OCI-LY1 (cell line): ENCODE measurements at regions not wholly inside any gene's neighbourhood (a gene's known extent, or its start where the extent isn't known, plus 50 kb on each side); places are given as distances from the start of the nearest gene placed in this dataset.
A peak's percentile ranks its signal among the peaks of the same experiment; 100 is the strongest.

Experiments
- H2AFZ ChIP-seq: fragments of 200-600 bp; sonication (generic), shearing (Covaris generic); 2 replicates; pipeline ENCODE4 v1.6.0; 2014; ENCODE audit warnings: antibody characterized with exemption, mild to moderate bottlenecking, low read length
- H3F3A ChIP-seq: fragments of 200-600 bp; sonication (generic), shearing (Covaris generic); 2 replicates; pipeline ENCODE4 v1.6.0; 2014; ENCODE audit warnings: mild to moderate bottlenecking, antibody characterized with exemption, low read length, moderate library complexity; ENCODE audit not compliant: insufficient read depth
- H3K27ac ChIP-seq: fragments of 200-600 bp; sonication (generic); 2 replicates; pipeline ENCODE4 v1.5.1; 2014; ENCODE audit warnings: low read length, mixed run types, mild to moderate bottlenecking, low read depth; ENCODE audit not compliant: poor library complexity, severe bottlenecking
- H3K27me3 ChIP-seq: fragments of 200-600 bp; sonication (generic); 2 replicates; pipeline ENCODE4 v1.6.0; 2014; ENCODE audit warnings: antibody characterized with exemption, mild to moderate bottlenecking, low read length, moderate library complexity; ENCODE audit not compliant: insufficient read depth
- H3K36me3 ChIP-seq: fragments of 200-600 bp; sonication (generic); 2 replicates; pipeline ENCODE4 v1.6.1; 2014; ENCODE audit warnings: mild to moderate bottlenecking, antibody characterized with exemption, low read length, moderate library complexity, mixed read lengths; ENCODE audit not compliant: insufficient read depth
- H3K4me1 ChIP-seq: fragments of 200-600 bp; sonication (generic); 2 replicates; pipeline ENCODE4 v1.5.1; 2014; ENCODE audit warnings: mild to moderate bottlenecking, low read length, moderate library complexity; ENCODE audit not compliant: insufficient read depth, severe bottlenecking
- H3K4me2 ChIP-seq: fragments of 200-600 bp; sonication (generic), shearing (Covaris generic); 2 replicates; pipeline ENCODE4 v1.6.1; 2014; ENCODE audit warnings: low read length
- H3K4me3 ChIP-seq: fragments of 200-600 bp; sonication (generic); 2 replicates; pipeline ENCODE4 v1.5.1; 2014; ENCODE audit warnings: low read length, low read depth, mild to moderate bottlenecking, mixed read lengths; ENCODE audit not compliant: poor library complexity, severe bottlenecking
- H3K79me2 ChIP-seq: fragments of 200-600 bp; shearing (Covaris generic); 2 replicates; pipeline ENCODE4 v1.6.1; 2016; ENCODE audit warnings: mixed run types, low read length, mixed read lengths; ENCODE audit not compliant: insufficient read depth
- H3K9ac ChIP-seq: fragments of 200-600 bp; sonication (generic), shearing (Covaris generic); 2 replicates; pipeline ENCODE4 v1.6.1; 2014; ENCODE audit warnings: mild to moderate bottlenecking, low read length, mixed read lengths
- H3K9me2 ChIP-seq: fragments of 200-600 bp; sonication (generic), shearing (Covaris generic); 2 replicates; pipeline ENCODE4 v1.6.1; 2014; ENCODE audit warnings: low read depth, mild to moderate bottlenecking, low read length, mixed read lengths
- H3K9me3 ChIP-seq: fragments of 200-600 bp; shearing (Covaris generic); 2 replicates; pipeline ENCODE4 v1.6.1; 2014; ENCODE audit warnings: low read length, mixed read lengths
- H4K20me1 ChIP-seq: fragments of 200-600 bp; sonication (generic), shearing (Covaris generic); 2 replicates; pipeline ENCODE4 v1.6.0; 2016; ENCODE audit warnings: mild to moderate bottlenecking, low read length; ENCODE audit not compliant: insufficient read depth
- EZH2 ChIP-seq: fragments of 200-600 bp; sonication (generic), shearing (Covaris generic); IDR thresholded peaks from 2 replicates; pipeline ENCODE4 v1.8.0; 2017; ENCODE audit warnings: borderline replicate concordance, mixed run types, mild to moderate bottlenecking, antibody characterized with exemption, low read length, moderate library complexity, mixed read lengths
- TF ChIP-seq, protein P1 (sequence below): fragments of 200-600 bp; sonication (generic), shearing (Covaris generic); IDR thresholded peaks from 2 replicates; pipeline ENCODE4 v1.5.1; 2017; ENCODE audit warnings: mild to moderate bottlenecking, antibody characterized with exemption, low read length, moderate library complexity, mixed read lengths

DNA sequence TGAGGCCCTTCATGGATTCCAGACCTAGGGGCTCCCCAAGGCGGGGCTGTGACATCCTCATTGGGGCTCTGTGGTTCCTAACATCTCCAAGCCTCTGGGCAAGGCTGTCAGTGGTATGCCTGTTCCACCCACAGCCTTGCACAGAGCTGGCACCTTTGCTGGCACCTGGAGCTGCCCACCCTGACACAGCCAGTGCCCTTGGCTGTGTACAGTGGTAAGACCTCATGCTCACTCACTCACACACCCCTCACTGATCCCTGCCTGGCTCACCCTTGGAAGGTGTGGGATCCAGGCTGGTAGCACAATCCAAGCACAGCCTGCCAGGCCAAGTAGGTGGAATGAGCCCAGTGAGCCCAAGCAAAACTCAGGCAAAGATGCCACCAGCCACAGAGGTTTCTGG lies 200.4 kb upstream of the PCDH15 start:
- no peaks in the 10 kb centered on the region for H3K9me2 ChIP-seq
- no peaks in the 10 kb centered on the region for H3K36me3 ChIP-seq
- no peaks in the 10 kb centered on the region for H3F3A ChIP-seq
- no peaks in the 10 kb centered on the region for H3K9me3 ChIP-seq
- no peak overlapping the region for H3K27ac ChIP-seq
- H3K4me2 ChIP-seq = no peak overlapping the region
- H3K79me2 ChIP-seq = no peaks in the 10 kb centered on the region
- no peak overlapping the region for H3K4me3 ChIP-seq
- no peaks in the 10 kb centered on the region for H4K20me1 ChIP-seq
- no peaks in the 10 kb centered on the region for H3K27me3 ChIP-seq
- no peak for TF ChIP-seq EZH2
- TF ChIP-seq, protein P1, sequence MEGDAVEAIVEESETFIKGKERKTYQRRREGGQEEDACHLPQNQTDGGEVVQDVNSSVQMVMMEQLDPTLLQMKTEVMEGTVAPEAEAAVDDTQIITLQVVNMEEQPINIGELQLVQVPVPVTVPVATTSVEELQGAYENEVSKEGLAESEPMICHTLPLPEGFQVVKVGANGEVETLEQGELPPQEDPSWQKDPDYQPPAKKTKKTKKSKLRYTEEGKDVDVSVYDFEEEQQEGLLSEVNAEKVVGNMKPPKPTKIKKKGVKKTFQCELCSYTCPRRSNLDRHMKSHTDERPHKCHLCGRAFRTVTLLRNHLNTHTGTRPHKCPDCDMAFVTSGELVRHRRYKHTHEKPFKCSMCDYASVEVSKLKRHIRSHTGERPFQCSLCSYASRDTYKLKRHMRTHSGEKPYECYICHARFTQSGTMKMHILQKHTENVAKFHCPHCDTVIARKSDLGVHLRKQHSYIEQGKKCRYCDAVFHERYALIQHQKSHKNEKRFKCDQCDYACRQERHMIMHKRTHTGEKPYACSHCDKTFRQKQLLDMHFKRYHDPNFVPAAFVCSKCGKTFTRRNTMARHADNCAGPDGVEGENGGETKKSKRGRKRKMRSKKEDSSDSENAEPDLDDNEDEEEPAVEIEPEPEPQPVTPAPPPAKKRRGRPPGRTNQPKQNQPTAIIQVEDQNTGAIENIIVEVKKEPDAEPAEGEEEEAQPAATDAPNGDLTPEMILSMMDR = no peak
- H3K4me1 ChIP-seq = no peaks in the 10 kb centered on the region
- no peak overlapping the region for H2AFZ ChIP-seq
- H3K9ac ChIP-seq = no peak overlapping the region

GRCh38 chr10:54993148-54993547 lies 192.1 kb upstream of the PCDH15 start:
- H3K9ac ChIP-seq = no peak overlapping the region
- H3K9me3 ChIP-seq = no peaks in the 10 kb centered on the region
- H3F3A ChIP-seq = no peaks in the 10 kb centered on the region
- H3K27me3 ChIP-seq = no peaks in the 10 kb centered on the region
- no peak overlapping the region for H3K27ac ChIP-seq
- H3K9me2 ChIP-seq = no peaks in the 10 kb centered on the region
- H3K4me1 ChIP-seq = no peaks in the 10 kb centered on the region
- H3K4me2 ChIP-seq = no peak overlapping the region
- no peaks in the 10 kb centered on the region for H3K79me2 ChIP-seq
- no peaks in the 10 kb centered on the region for H4K20me1 ChIP-seq
- H3K4me3 ChIP-seq = no peak overlapping the region
- no peak for TF ChIP-seq EZH2
- H3K36me3 ChIP-seq = no peaks in the 10 kb centered on the region
- H2AFZ ChIP-seq = no peak overlapping the region

DNA sequence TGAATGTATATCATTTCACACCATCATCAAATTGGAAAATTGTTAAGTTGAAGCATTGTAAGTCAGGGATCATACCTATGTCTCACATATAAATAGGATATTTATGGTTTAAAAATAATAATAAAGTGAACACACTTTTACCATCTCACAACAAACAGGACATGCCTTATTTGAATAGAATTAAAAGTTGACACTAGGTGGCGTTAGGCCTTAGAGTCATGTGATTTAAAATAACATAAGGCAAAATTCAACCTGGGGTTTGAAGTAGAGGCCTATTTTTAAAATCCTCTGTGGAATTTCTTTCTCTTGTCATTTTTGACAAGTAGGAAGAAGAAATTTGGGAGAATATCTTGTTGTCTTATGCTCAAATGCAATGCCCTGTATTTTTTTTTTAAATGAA lies 184.7 kb upstream of the PCDH15 start:
- TF ChIP-seq, protein P1 = peak; percentile 50; the same call in 1 of the 2 replicates
- TF ChIP-seq EZH2 = no peak
- Histone ChIP-seq H3K27me3 (no peaks in the 10 kb centered on the region), H3K4me2 (no peak overlapping the region), H3K9me3 (no peaks in the 10 kb centered on the region), H3K27ac (no peak overlapping the region), H3K79me2 (no peaks in the 10 kb centered on the region), H3K36me3 (no peaks in the 10 kb centered on the region), H3F3A (no peaks in the 10 kb centered on the region), H3K4me1 (no peaks in the 10 kb centered on the region), H3K4me3 (no peak overlapping the region), H3K9ac (no peak overlapping the region), H2AFZ (no peak overlapping the region), H4K20me1 (no peaks in the 10 kb centered on the region), H3K9me2 (no peaks in the 10 kb centered on the region)

- H3K27ac ChIP-seq = no peak overlapping the region
- no peak overlapping the region for H3K4me3 ChIP-seq
- no peaks in the 10 kb centered on the region for H3K9me3 ChIP-seq
- no peak for TF ChIP-seq EZH2
- TF ChIP-seq, protein P1 = no peak
- H3K79me2 ChIP-seq = no peaks in the 10 kb centered on the region
- no peak overlapping the region for H3K4me2 ChIP-seq
- no peaks in the 10 kb centered on the region for H3K36me3 ChIP-seq
- no peaks in the 10 kb centered on the region for H3K4me1 ChIP-seq
- H3K9me2 ChIP-seq = no peaks in the 10 kb centered on the region
- no peak overlapping the region for H2AFZ ChIP-seq
- no peaks in the 10 kb centered on the region for H4K20me1 ChIP-seq
- no peaks in the 10 kb centered on the region for H3K27me3 ChIP-seq
- no peak overlapping the region for H3K9ac ChIP-seq
- H3F3A ChIP-seq = no peaks in the 10 kb centered on the region
Measured at GRCh38 chr10:54983255-54983654, 182.2 kb upstream of the PCDH15 start.
